Activated effector memory CD4-positive, alpha-beta T cell treated with anti-CD3 and anti-CD28 coated beads, Interleukin-2, amount 50 U/mL, for 16 hours (primary cell): ENCODE measurements at regions not wholly inside any gene's neighbourhood (a gene's known extent, or its start where the extent isn't known, plus 50 kb on each side); places are given as distances from the start of the nearest gene placed in this dataset.

Experiments
- DNase-seq: peaks from one replicate; pipeline ENCODE4 v3.0.0-alpha.2; 2020

- DNase-seq, result no peak
These were observed 472.8 kb downstream of the CCSER2 start for GRCh38 chr10:84801156-84801555.

DNA sequence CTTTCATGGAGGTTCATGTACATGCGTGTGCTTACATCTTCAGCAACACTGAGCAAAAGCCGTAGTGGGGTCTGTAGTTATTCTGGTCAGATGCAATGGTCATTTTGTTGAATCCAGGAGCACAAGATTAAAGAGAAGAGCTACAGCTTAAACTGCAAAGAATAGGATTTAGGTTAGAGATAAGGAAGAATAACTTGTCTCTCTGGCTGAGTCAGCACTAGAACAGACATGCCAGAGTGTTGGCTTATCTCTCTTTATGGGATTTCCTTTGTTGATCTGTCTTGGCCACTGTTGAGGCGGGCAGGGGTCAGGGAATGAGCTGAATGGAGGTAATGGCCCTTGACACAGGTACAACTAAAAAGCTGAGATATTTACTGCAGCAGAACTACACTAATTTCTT is 473.5 kb downstream of the CCSER2 start:
- DNase-seq, result no peak

- DNase-seq, result no peak
These were observed 476.8 kb downstream of the CCSER2 start for GRCh38 chr10:84805149-84805548.

- DNase-seq, result no peak
These were observed 482.7 kb downstream of the CCSER2 start for GRCh38 chr10:84811113-84811512.

DNA sequence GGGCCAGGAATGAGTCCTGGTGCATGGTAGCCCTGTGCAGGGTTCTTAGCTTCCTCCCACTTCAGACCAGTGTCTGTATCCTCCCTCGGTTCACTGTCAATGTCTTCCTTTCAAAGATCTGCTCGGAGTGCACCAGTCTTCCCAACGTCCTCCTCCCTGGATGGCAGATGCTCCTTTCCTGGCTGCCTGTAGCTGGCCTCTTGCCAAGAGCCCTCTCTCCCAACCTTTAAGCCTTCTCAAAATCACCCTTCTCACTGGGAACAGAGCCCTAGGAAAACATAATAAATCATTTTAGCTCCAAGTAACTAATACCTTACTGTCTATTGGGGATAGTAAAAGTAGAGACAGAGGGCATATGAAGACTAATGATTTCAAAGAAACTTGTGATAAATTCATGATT is 490.6 kb downstream of the CCSER2 start:
- no peak for DNase-seq

DNA sequence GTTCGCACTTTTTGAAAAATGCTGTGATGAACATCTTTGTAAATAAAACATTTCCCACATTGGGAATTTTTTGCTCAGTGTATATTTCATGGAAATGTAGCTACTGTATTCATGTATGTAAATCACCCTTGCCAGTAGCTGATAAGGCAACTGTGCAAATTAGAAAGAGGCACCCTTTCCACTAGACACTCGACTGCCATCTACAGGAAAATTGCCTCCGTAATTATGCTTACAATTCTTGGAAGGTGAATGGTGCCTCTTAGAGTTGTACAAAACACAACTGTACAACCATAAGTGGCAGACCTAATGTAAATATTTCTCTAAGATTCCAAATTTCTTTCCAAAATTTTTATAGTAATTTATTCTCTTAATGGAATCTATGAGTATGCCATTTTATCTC is 491.7 kb downstream of the CCSER2 start:
- no peak for DNase-seq

GRCh38 chr10:84820596-84820995 is 492.2 kb downstream of the CCSER2 start:
- DNase-seq, result no peak

- DNase-seq, result no peak
These were observed 494.7 kb downstream of the CCSER2 start for GRCh38 chr10:84822931-84823630.

DNA sequence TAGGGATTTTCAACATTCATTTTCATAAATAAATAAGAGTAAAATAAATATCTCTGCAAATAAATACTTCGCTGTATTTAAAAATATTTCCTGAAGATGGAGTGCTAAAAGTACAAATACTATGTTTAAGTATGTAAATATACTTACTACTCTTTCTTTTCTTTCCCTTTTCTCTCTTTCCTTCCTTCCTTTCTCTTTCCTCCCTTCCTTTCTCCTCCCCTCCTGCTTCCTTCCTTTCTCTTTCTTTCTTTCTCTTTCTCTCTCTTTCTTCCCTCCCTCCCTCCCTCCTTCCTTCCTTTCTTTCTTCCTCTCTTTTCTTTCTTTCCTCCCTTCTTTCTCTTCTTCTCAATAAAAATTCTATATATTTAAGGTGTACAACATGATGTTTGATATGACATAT is 496.1 kb downstream of the CCSER2 start:
- no peak for DNase-seq

DNA sequence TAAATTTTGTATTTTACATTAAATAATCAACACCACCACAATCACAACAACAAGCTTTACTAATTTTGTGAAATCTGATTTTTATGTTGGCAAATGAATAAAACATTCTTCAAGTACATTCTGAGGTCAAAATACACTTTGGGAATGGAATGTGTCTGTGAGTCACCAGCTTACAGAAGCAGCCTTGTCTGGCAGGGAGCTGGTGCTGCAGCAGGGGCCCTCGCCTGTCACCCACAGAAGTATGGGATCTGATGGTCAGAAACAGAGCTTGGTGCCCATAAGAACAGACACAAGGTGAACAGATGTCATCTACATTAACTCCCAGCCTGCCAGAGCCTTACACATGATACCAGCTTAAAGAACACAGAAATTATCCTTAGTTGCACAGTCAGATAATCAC is 496.9 kb downstream of the CCSER2 start:
- DNase-seq, result no peak

DNA sequence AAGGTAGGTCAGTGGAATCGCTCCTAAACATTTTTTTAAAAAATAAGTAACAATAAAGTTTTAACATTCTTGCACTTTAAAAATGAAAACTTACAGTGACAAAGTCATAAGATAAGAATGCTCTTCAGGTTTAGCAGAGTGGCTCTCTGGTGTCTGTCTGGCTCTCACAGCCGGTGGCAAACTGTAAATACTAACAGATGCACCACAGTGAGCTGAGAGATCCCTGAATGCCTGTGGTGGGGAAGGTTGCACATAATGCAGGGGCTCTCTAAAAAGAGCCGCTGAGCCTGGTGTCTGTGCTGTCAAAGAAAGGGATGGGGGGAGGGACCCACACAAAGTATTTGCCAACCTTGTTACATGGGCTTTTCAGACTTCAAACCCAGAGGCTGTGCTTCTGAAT is 498.3 kb downstream of the CCSER2 start:
- DNase-seq, result no peak

DNA sequence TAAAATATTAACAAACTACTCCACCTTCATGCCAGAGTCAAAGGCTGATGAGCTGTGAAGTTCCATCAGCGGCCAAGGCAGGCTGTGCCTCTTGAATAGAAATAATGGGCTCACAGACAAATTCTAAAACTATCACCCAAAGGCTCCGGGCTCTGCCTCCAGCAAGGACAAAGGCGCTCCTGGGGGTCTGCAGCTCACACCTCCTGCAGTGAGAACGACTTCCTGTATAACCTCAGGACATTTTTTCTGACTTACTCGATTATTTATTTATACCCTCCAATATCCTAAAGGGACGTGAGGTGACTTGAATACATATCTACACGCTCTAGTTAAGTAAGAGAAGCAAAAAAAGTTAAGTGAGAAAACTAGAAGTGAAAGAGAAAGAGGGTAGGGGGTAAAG is 500.7 kb downstream of the CCSER2 start:
- DNase-seq, result no peak

GRCh38 chr10:84837041-84837812 is 508.8 kb downstream of the CCSER2 start:
- DNase-seq, result no peak

DNA sequence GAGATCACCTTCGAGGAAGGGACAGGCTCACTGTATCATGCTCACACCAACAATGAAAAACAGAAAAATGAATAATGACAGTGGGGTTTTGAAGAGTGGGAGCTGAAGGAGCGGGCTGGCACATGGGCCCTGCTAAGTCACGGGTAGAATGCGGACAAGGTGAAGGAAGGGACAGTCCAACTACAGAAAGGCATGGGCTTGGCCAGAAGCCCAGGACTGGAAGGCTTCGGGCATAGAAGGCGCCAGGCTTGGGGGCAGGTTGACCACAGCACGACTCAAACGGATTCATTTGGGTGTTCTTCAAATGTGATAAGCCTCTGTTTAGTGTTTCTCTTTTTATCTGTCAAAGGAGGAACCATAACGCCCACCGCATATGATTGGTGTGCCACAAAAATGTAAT is 509.5 kb downstream of the CCSER2 start:
- no peak for DNase-seq

DNA sequence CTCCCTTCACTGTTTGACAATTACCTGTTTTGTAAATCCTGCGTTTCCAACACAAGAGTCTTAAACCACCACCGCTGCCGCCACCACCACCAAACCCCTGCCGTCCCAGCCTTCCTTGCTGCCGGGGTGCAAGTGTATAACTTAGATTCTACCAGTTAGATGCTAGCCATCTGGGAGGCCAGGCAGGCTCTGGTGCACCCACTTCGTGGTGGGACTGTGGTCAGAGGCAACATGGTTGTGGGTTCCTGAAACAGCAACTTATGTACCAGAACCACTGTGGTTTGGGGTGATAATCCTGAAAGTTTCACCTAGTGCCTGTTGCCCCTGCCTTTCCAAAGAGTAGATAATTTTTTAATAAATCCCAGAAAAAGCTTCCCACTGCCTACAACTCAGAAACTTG is 510.5 kb downstream of the CCSER2 start:
- no peak for DNase-seq

GRCh38 chr10:84842593-84842992 is 514.2 kb downstream of the CCSER2 start:
- no peak for DNase-seq

GRCh38 chr10:84844461-84844860 is 516.1 kb downstream of the CCSER2 start:
- DNase-seq, result no peak

GRCh38 chr10:84845628-84846261 is 517.4 kb downstream of the CCSER2 start:
- DNase-seq, result no peak

- DNase-seq, result no peak
These were observed 518.4 kb downstream of the CCSER2 start for GRCh38 chr10:84846658-84847316.

DNA sequence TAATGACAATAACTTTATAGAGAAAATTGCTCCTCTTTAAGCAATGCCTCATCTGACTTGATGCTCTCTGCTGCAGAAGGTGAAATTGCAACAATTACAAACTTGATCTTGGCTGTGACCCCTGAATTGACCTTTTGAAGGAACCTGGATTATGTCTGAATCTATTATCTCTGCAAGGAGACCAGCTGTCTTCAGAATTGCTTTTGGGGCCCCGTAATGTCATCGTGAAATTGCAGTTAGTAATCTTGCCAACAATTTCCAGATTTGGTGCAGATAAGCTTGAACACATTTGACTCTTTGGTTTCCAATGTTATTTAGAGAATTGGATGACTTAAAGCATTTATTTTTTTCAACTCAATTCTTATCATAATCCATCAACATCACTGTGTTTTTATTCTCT is 520.6 kb downstream of the CCSER2 start:
- no peak for DNase-seq

DNA sequence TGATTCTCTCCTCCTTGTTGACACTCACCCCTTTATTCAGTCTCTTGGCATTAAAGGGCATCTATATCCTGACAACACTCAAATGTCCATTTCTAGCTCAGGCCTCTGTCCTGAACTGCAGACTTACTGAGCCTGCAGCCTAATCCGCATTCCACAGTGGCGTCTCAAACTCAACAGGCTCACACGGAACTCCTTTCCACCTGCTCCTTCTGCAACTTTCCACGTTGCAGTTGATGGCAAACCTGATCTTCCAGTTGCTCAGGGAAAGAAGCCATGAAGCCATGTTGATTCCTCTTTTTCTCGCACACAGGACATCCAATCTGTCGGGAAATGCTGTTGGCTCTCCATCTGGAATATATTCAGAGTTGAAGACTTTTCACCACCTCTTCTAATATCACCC is 522.4 kb downstream of the CCSER2 start:
- no peak for DNase-seq

GRCh38 chr10:84854439-84854838 is 526.0 kb downstream of the CCSER2 start:
- DNase-seq, result no peak

DNA sequence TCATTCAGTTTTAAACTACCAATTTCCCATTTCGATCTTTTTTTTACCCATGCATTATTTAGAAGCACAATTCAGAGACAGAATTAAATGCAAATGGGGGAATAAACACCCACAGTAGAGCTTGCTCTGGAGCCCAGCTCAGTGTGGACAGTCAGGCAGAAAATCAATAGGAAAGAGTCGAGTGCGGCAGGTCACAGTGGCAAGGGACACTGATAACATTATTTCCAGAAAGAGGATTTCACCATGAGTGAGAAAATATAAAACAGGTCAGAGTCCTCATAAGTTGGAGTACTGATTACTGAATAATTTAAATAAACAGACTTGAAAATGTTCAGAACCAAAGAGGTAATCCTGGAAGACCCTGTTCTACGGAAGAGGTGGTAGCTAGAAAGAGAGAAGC is 532.5 kb downstream of the CCSER2 start:
- DNase-seq, result no peak

- no peak for DNase-seq
These were observed 534.2 kb downstream of the CCSER2 start for GRCh38 chr10:84862551-84862950.
